T-helper 1 cell (primary cell): ENCODE measurements at regions not wholly inside any gene's neighbourhood (a gene's known extent, or its start where the extent isn't known, plus 50 kb on each side); places are given as distances from the start of the nearest gene placed in this dataset.
A peak's percentile ranks its signal among the peaks of the same experiment; 100 is the strongest.
"Not testable (repeated sequence)": the region's sequence is repeated elsewhere in the genome, so short reads cannot be mapped to it uniquely, and the experiment has no call there.

Experiments
- DNase-seq, 5 donors: peaks; one replicate each; pipeline ENCODE4 v3.0.0-alpha.2; 2012 to 2020

DNA sequence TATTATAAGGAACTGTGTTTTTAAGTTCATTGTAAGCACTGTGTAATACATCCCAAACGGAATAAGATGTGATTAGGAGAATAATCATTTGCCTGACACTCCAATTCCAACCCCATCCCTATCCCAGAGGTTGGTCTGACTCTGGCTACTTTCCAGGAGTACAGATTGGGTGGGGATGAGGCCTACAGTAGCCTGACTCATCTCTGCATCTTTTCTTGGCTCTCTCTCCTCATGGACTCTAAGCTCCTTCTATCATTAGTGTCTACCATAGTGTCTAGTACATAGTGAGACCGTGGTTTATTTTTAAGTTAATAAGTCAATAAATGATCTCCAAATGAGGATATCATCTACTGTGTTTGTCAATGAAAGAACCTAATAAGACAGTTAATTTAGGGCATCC lies 92.2 kb upstream of the CNKSR3 start:
- no peak for DNase-seq

- no peak for DNase-seq
Measured at GRCh38 chr6:154604119-154604518, 93.6 kb upstream of the CNKSR3 start.

DNA sequence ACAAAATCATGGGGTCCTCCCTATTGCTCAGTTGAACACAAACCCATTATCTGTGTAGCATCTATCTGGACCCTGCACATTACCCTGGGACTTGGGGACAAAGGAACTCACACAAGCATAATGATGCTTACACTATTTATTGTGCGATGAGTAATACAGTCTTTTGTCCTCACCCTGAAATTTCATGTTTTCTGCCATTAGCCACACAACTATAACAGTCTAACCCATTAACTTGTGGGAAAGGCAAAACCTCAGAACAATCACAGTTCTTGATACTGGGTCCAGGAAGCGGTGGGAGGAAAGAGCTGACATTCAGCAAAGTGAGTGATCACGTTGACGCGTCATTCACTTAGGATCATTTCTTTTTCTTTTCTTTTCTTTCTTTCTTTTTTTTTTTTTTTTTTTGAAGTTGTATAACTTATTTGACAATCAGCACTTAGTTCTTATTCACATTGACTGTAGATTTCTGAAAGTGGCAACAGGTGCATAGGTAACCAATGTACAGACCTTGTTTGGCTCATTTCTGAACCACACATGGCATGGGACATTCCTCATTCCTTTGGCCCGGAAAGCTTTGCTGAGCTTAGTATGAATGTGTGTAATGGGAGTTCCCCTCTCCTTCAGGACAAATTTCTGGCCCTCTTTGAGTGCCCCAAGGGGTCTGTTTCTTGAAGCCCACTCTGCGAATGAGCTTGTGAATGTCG lies 94.8 kb upstream of the CNKSR3 start:
- DNase-seq, result peak in 1 of 5 donors; percentile 13

DNA sequence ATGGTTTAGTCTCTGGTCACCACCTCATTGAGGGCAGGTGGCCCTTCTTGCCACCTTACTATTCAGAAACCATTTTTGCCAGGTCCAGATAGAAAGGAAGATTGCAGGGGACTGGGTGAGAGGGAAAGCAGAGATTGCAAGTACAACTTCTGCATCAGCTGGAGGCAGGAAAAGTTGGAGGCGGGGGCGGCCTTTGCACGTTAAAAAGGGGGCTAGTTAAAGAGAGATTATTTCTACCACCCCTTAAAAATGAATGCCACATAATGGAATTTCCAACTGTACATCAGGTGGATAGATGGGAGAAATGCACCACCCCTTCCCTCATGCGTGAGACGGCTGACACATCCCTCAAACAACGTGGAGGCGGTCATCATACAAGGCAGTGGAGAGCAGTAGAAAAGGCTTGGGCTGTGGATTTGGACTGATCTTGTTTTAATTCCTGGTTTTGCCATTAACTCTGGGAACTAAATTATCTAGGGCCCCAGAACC lies 95.4 kb upstream of the CNKSR3 start:
- DNase-seq, result no peak

DNA sequence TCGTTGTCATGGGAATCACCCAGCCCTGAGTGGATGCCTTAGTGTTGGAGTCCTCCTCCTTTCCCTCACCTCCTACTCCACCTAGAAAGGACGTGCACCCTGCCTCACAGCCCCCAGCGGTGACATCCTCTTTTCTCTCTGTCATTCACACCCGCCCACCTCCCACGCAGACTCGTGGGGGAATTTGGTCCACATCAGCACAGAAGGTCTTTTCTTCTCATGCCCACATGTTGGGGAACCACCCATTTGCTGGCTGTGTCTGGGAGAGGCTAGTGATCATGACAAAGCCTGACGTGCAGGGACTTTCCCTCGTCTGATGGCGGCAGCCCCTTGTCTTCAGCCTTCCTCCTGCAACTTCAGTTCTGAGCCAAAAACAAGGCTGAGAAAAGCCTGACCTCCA lies 96.0 kb upstream of the CNKSR3 start:
- peak in 4 of 5 donors; percentile 6 to 47 (median 34) for DNase-seq

- no peak for DNase-seq
Measured at GRCh38 chr6:154606860-154607259, 96.4 kb upstream of the CNKSR3 start.

- no peak for DNase-seq
Measured at GRCh38 chr6:154611241-154611640, 100.8 kb upstream of the CNKSR3 start.

- no peak for DNase-seq
Measured at GRCh38 chr6:154611847-154612246, 101.4 kb upstream of the CNKSR3 start.

- no peak for DNase-seq
Measured at GRCh38 chr6:154613137-154613676, 102.7 kb upstream of the CNKSR3 start.

DNA sequence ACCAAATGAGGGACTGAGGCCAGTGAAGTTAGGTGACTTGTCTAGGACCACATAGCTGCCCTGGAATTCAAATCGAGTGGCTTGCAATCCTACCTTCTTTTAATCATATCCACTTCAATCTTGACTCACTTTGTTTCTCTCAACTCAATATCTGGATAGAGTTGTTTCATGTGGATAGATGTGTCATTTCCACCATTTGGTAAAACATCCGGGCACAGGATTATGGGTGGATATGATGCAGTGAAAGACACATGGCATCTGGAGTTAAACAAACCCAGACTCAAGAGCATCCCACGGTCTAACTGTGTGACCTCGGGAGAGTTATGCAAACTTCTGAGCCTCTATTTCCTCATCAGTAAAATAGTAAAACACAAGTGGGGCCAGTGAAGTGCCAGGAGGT lies 103.6 kb upstream of the CNKSR3 start:
- DNase-seq, result no peak

DNA sequence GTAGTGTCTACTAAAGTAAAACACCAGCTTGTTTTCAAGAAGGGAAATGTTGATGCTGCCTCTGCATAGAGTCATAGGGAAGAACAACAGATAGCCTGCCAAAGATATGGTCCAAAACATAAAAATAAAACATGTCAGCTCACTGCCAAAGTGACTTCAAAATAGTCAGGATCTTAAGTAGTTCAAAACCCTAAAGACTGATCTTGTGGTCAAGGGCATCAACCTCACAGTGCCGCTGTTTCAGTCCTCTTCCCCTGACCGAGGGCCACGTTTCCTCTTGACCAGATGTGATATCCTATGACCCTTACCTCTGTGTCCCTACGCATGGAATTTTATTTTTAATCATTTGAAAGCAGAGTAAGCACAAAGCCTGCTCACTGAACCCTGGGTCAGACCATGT lies 104.2 kb upstream of the CNKSR3 start:
- no peak for DNase-seq

- no peak for DNase-seq
Measured at GRCh38 chr6:154615483-154616025, 105.1 kb upstream of the CNKSR3 start.

GRCh38 chr6:154617175-154617574 lies 106.7 kb upstream of the CNKSR3 start:
- no peak for DNase-seq

DNA sequence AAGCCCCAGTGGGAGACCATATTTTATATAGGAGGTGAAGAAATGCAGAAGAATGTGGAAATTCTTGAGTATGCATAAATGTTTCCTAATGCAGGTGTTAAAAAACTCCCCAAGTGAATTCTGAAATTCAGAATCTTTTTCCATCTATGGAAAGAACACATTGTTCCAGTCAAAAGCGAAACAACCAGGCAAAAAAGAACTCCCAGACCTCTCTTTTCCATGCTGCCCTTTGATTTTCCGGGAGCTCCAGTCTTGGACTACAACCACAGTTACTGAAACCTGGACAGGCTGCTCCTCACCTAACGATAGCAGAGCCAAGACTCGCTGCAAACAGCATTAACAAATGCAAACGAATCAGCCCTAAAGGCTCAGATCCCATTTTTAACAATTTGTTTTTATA lies 108.7 kb upstream of the CNKSR3 start:
- DNase-seq, result no peak

- DNase-seq, result no peak
Measured at GRCh38 chr6:154621686-154622085, 111.2 kb upstream of the CNKSR3 start.

- no peak for DNase-seq
Measured at GRCh38 chr6:154622618-154623336, 110.4 kb upstream of the SCAF8 start.

GRCh38 chr6:154623391-154623790 lies 109.8 kb upstream of the SCAF8 start:
- no peak for DNase-seq

GRCh38 chr6:154624038-154624599 lies 109.1 kb upstream of the SCAF8 start:
- DNase-seq, result no peak

DNA sequence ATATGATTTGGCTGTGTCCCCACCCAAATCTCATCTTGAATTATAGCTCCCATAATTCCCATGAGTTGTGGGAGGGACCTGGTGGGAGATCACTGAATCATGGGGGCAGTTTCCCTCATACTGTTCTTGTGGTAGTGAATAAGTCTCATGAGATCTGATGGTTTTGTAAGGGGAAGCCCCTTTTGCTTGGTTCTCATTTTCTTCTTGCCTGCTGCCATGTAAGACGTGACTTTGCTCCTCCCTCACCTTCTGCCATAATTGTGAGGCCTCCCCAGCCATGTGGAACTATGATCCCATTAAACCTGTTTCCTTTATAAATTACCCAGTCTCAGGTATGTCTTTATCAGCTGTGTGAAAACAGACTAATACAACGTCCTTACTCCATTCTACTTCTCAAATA lies 108.5 kb upstream of the SCAF8 start:
- DNase-seq, result not testable (repeated sequence)

DNA sequence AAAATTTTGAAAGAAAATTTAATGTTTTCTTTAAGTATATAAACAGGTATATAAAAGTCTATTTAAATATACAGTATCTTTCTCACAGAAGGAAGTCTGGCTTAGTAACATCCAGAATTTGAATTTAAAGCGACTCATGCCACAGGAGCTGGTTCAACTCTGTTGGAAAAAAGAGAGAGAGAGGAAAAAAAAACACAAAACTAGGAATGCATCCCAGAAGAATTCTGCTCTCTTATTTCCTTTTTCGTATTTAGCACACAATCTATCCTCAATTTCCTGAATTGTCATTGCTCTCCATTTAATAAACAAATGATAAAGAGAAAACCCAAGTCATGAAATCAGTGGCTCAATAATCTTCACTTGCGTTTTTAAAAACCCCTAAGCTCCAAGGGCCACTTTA lies 107.5 kb upstream of the SCAF8 start:
- DNase-seq, result no peak

DNA sequence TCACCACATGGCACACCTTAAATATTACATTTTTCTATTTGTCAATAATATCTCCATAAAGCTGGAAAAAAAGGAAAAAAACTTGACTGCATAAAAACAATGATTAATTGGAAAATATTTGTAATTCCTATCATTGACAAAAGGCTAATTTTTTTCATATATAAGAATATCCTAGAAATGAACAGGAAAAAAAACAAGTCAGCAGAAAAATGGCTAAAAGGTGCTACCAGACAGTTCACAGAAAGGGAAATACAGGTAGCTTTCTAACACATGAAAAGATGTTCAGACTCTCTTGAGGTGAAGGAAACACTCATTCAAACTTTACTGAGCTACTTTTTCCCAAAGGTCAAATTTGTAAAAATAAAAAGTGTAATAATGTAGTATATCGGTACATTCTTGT lies 104.1 kb upstream of the SCAF8 start:
- no peak for DNase-seq

GRCh38 chr6:154632119-154632518 lies 101.1 kb upstream of the SCAF8 start:
- no peak for DNase-seq

DNA sequence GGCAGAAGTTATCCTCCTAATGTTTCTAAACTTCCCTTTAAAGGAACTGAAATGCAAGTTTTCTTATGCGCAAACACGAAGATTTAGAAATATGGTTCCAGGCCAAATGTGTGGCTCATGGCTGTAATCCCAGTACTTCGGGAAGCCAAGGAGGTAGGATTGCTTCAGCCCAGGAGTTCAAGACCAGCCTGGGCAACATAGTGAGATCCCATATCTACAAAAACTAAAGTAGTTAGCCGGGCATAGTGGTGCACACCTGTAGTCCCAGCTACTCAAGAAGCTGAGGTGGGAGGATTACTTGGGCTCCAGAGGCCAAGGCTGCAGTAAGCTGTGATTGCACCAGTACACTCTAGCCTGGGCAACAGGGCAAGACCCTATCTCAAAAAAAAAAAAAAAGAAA lies 95.8 kb upstream of the SCAF8 start:
- no peak for DNase-seq

DNA sequence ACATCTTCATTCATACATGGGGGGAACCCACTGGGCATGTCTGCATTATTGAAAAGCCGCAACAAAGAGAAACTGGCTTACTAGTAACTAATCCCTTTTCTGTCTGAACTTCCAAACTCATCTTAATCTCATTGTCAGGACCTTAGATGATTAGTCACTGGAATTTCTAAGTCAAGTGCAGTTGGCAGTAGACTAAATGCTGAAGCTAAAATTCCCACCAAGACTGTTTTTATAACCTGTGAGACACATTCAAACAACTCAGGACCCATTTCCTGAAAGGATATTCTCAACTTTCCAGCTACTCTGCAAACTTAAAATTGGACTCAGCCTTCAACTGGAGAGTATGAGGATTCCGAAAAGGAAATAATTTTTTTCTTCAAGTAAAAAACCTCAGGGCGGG lies 94.8 kb upstream of the SCAF8 start:
- DNase-seq, result no peak
